Activated CD4-positive, alpha-beta T cell treated with anti-CD3 and anti-CD28 coated beads, Interleukin-2, amount 10 ng/mL, durations not matched to agents 24 days and 14 days (primary cell): ENCODE measurements at regions not wholly inside any gene's neighbourhood (a gene's known extent, or its start where the extent isn't known, plus 50 kb on each side); places are given as distances from the start of the nearest gene placed in this dataset.
A peak's percentile ranks its signal among the peaks of the same experiment; 100 is the strongest.

Experiments
- DNase-seq: peaks from one replicate; pipeline ENCODE4 v3.0.0; 2022
- H3K27ac Mint-ChIP-seq: one replicate; pipeline ENCODE4 v1.8.0; 2022; ENCODE audit warnings: mild to moderate bottlenecking, mixed read lengths
- H3K27me3 Mint-ChIP-seq: one replicate; pipeline ENCODE4 v1.8.0; 2022; ENCODE audit warnings: mixed read lengths
- H3K36me3 Mint-ChIP-seq: one replicate; pipeline ENCODE4 v1.8.0; 2022; ENCODE audit warnings: low read depth, mild to moderate bottlenecking, mixed read lengths
- H3K4me1 Mint-ChIP-seq: one replicate; pipeline ENCODE4 v1.8.0; 2021; ENCODE audit warnings: mixed read lengths
- H3K4me3 Mint-ChIP-seq: one replicate; pipeline ENCODE4 v1.8.0; 2022; ENCODE audit warnings: mild to moderate bottlenecking, moderate library complexity, mixed read lengths
- H3K9me3 Mint-ChIP-seq: one replicate; pipeline ENCODE4 v1.8.0; 2021; ENCODE audit warnings: mixed read lengths
- intact Hi-C: fragments of 100-400 bp; cut with micrococcal nuclease; formaldehyde crosslinking; loops from one replicate; pipeline ENCODE4 v1.15.1; 2023

DNA sequence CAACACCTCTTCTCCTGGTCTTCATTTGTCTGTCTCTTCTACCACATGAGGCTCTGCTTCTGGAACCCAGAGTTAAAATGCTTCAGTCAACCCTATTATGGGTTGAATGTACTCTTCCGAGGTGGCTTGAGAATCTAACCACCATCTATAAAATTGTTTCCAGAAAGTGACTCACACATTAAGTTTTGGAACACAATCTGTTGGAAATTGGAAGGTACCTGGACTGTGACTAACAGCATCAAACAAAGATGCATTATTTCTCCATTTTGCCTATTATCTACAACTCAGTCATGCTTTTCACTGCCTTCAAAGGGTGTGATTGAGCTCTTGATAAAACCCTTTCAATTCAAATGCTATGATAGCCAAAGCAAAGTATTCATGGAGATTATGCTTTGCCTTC is 499.0 kb upstream of the SEMA6D start:
- Mint-ChIP-seq H3K36me3 (no peaks in the 10 kb centered on the region), H3K27me3 (no peaks in the 10 kb centered on the region), H3K4me3 (no peak overlapping the region), H3K9me3 (no peaks in the 10 kb centered on the region), H3K27ac (no peak overlapping the region), H3K4me1 (no peaks in the 10 kb centered on the region)
- no peak for DNase-seq
- intact Hi-C loops, result no loop called here

DNA sequence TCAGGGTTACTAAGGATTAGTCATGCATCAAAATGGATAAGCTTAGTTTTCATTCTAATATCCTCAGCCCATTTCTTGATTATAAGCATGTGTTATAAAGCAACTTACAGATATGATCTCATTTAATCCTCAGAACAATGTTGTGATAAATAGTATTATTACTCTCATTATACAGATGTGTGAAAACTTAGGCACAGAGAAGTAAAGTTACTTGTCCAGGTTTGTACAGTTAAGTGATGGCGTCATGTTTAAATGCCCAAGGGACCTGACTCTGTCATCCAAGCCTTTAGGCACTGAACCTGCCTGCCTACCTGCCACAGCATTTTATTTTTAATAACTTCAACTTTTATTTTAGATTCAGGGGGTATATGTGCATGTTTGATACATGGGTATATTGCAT is 472.9 kb upstream of the SEMA6D start:
- no peak for DNase-seq
- Mint-ChIP-seq H3K4me1 (no peaks in the 10 kb centered on the region), H3K36me3 (no peaks in the 10 kb centered on the region), H3K4me3 (no peak overlapping the region), H3K27ac (no peak overlapping the region), H3K27me3 (no peaks in the 10 kb centered on the region), H3K9me3 (peaks cover 8% of the 10 kb centered on the region)
- intact Hi-C loops, result no loop called here

GRCh38 chr15:47246317-47246716 is 471.0 kb upstream of the SEMA6D start:
- DNase-seq, result no peak
- Mint-ChIP-seq H3K9me3 (peaks cover 8% of the 10 kb centered on the region), H3K36me3 (no peaks in the 10 kb centered on the region), H3K27me3 (no peaks in the 10 kb centered on the region), H3K27ac (no peak overlapping the region), H3K4me1 (no peaks in the 10 kb centered on the region), H3K4me3 (no peak overlapping the region)
- intact Hi-C loops, result no loop called here

- Mint-ChIP-seq H3K4me1 (no peaks in the 10 kb centered on the region), H3K27me3 (no peaks in the 10 kb centered on the region), H3K27ac (no peak overlapping the region), H3K9me3 (peaks cover 9% of the 10 kb centered on the region), H3K36me3 (no peaks in the 10 kb centered on the region), H3K4me3 (no peak overlapping the region)
- intact Hi-C loops, result no loop called here
- no peak for DNase-seq
Observed at GRCh38 chr15:47258521-47258920, 458.8 kb upstream of the SEMA6D start.

DNA sequence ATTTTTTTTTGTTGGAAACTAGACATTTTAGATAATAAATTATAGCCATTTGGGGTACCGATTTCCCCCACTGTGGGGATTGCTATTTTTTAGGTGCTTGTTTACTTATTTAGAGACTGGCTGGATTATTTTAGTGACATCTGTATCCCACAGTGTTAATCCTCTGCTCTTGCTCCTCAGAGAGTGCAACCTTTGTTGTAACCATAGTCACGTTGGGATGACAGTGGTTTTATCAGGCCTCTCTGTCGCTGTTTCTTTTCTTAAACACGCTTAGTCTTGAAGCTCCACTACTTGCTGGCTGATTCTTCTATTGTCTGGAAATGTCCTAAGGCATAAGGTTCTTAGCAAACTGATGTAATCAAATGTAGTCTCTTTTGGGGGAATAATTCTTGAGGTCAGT is 451.6 kb upstream of the SEMA6D start:
- Mint-ChIP-seq H3K9me3 (peaks cover 9% of the 10 kb centered on the region), H3K36me3 (no peaks in the 10 kb centered on the region), H3K4me1 (no peaks in the 10 kb centered on the region), H3K4me3 (no peak overlapping the region), H3K27me3 (no peaks in the 10 kb centered on the region), H3K27ac (no peak overlapping the region)
- no peak for DNase-seq
- intact Hi-C loops, result no loop called here

GRCh38 chr15:47266566-47266965 is 450.7 kb upstream of the SEMA6D start:
- peaks cover 9% of the 10 kb centered on the region for H3K9me3 Mint-ChIP-seq
- no peaks in the 10 kb centered on the region for H3K27me3 Mint-ChIP-seq
- H3K27ac Mint-ChIP-seq, result no peak overlapping the region
- no peaks in the 10 kb centered on the region for H3K4me1 Mint-ChIP-seq
- no peak for DNase-seq
- H3K4me3 Mint-ChIP-seq, result no peak overlapping the region
- no peaks in the 10 kb centered on the region for H3K36me3 Mint-ChIP-seq
- intact Hi-C loops, result no loop called here

DNA sequence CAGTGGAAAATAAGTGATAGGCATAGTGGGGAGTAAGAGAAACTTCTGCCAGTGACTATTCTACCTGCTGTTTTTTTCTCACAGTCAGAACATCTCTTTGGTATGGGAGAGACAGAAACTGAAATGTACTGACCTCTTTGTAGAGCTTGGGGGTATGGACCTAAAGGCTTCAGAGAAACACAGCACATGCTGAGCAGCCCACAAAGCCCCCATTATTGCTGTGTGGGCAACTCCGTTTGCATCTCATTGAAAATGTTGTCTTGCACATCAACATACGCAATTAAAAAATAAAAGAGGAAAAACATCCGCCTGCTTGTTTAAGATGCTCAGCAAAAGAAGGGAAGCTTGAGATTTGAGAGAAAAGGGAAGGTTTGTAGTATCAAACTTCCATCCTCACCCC is 443.4 kb upstream of the SEMA6D start:
- no peaks in the 10 kb centered on the region for H3K27me3 Mint-ChIP-seq
- no peak overlapping the region for H3K4me3 Mint-ChIP-seq
- DNase-seq, result no peak
- intact Hi-C loops, result no loop called here
- no peaks in the 10 kb centered on the region for H3K36me3 Mint-ChIP-seq
- no peaks in the 10 kb centered on the region for H3K4me1 Mint-ChIP-seq
- H3K9me3 Mint-ChIP-seq, result peaks cover 15% of the 10 kb centered on the region
- H3K27ac Mint-ChIP-seq, result no peak overlapping the region

DNA sequence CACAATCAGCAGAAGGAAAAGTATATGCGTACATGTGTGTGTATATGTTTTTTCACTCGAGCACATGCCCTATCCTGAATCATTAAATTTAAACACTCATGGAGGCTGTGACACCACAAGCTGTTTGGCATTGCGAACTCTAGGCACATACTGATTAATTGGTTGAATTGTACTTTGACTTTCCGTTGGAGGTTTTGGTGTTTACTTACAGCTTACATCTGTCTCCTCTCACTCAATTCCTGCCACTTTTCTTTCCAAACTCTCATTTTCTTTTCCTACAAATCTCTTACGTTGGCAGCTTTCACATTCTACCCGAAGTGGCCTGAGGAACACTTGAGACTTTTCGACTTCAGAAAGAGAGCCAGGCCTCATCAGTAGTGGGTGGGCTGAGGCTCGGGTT is 434.1 kb upstream of the SEMA6D start:
- no peak overlapping the region for H3K27ac Mint-ChIP-seq
- no peaks in the 10 kb centered on the region for H3K36me3 Mint-ChIP-seq
- intact Hi-C loops, result no loop called here
- H3K27me3 Mint-ChIP-seq, result no peaks in the 10 kb centered on the region
- H3K9me3 Mint-ChIP-seq, result peaks cover 7% of the 10 kb centered on the region
- no peak overlapping the region for H3K4me3 Mint-ChIP-seq
- DNase-seq, result no peak
- H3K4me1 Mint-ChIP-seq, result no peaks in the 10 kb centered on the region

GRCh38 chr15:47288794-47289193 is 428.5 kb upstream of the SEMA6D start:
- H3K36me3 Mint-ChIP-seq, result no peaks in the 10 kb centered on the region

DNA sequence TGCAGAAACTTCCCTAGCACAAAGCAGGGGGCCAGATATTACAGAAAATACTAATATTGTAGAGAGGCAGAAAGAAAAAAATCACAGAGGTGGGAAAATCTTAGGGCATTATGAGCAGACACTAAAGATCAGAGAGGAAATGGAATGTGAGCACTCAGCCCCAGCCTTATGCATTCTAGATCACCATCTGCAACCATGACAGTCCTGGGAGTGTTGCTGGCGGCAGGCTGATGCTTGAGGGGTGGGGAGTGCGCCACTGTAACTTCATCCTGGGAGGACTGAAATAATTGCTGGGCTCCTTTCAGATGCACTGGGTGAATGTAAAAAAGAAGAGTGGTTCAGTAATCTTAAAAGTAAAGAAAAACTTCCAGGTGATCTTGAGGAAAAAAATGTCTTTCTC is 427.6 kb upstream of the SEMA6D start:
- Mint-ChIP-seq H3K27me3 (no peaks in the 10 kb centered on the region), H3K9me3 (peaks cover 11% of the 10 kb centered on the region), H3K27ac (no peak overlapping the region), H3K36me3 (no peaks in the 10 kb centered on the region), H3K4me1 (no peaks in the 10 kb centered on the region), H3K4me3 (no peak overlapping the region)
- intact Hi-C loops, result no loop called here
- DNase-seq, result peak; percentile 0

More at GRCh38 chr15:47288794-47289193, 428.5 kb upstream of the SEMA6D start:
- Mint-ChIP-seq H3K4me1 (no peaks in the 10 kb centered on the region), H3K27ac (no peak overlapping the region), H3K27me3 (no peaks in the 10 kb centered on the region), H3K9me3 (peaks cover 11% of the 10 kb centered on the region), H3K4me3 (no peak overlapping the region)
- intact Hi-C loops, result no loop called here
- peak; percentile 6 for DNase-seq

DNA sequence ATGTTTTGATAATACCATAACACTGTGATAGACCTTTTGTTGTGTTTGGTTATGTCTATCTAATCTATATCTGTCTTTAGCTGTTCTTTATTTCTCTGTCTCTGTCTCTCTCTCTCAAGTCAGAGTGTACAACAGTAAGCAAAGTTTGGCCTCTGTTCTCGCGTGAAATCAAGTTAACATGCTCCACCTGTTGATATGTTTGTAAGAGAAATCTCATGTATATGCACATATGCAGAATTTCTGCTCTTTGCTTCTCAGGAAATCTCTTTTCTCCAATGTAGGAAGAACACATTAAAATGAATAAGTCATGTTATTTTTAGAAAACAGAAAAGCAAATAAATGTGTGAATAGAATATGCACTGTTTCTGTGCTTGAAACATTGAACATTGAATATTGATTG is 425.5 kb upstream of the SEMA6D start:
- H3K9me3 Mint-ChIP-seq, result peaks cover 11% of the 10 kb centered on the region
- no peaks in the 10 kb centered on the region for H3K36me3 Mint-ChIP-seq
- intact Hi-C loops, result no loop called here
- no peak overlapping the region for H3K27ac Mint-ChIP-seq
- H3K4me3 Mint-ChIP-seq, result no peak overlapping the region
- no peaks in the 10 kb centered on the region for H3K4me1 Mint-ChIP-seq
- no peaks in the 10 kb centered on the region for H3K27me3 Mint-ChIP-seq
- DNase-seq, result peak; percentile 0

- intact Hi-C loops, result no loop called here
- Mint-ChIP-seq H3K4me1 (no peaks in the 10 kb centered on the region), H3K36me3 (no peaks in the 10 kb centered on the region), H3K9me3 (peaks cover 9% of the 10 kb centered on the region), H3K27ac (no peak overlapping the region), H3K27me3 (no peaks in the 10 kb centered on the region), H3K4me3 (no peak overlapping the region)
- DNase-seq, result no peak
Observed at GRCh38 chr15:47292638-47293190, 424.6 kb upstream of the SEMA6D start.

DNA sequence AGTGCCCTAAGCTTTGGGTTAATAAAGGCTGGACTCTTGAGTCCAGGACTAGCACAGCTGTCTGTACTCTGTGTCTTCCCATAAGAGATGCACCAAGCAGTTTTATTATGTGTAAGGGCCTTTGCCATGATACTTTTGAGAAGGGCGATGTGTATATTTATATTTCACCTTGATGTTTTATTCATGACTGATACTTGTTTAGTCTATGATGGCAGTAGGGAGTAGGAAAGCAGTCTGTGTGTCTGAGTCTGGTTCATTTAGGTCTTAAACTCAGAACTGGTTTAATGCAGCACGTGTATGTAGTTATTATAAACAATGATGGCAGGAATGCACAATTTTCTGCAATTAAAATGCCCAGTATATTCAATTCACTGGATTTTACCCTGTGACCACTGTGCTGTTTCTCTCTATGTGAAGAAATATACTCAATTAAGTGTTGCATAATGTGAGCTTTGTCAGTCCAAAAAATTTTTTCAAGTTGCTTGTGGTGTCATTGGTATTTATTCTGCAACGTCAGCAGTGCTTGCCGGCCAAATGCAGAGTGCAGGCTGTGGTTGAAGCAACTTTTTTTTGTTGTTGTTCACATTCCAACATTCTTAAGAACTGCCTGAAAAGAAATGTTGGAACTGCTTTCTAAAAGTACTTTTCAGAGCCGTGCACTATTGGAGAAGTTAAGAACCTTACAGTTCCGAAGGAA is 423.7 kb upstream of the SEMA6D start:
- H3K4me1 Mint-ChIP-seq, result no peaks in the 10 kb centered on the region
- H3K27me3 Mint-ChIP-seq, result no peaks in the 10 kb centered on the region
- no peak overlapping the region for H3K4me3 Mint-ChIP-seq
- peak; percentile 8 for DNase-seq
- H3K36me3 Mint-ChIP-seq, result no peaks in the 10 kb centered on the region
- no peak overlapping the region for H3K27ac Mint-ChIP-seq
- intact Hi-C loops, result no loop called here
- H3K9me3 Mint-ChIP-seq, result peaks cover under 1% of the 10 kb centered on the region

- Mint-ChIP-seq H3K4me1 (no peaks in the 10 kb centered on the region), H3K9me3 (no peaks in the 10 kb centered on the region), H3K36me3 (no peaks in the 10 kb centered on the region), H3K27me3 (no peaks in the 10 kb centered on the region), H3K27ac (no peak overlapping the region), H3K4me3 (no peak overlapping the region)
- no peak for DNase-seq
- intact Hi-C loops, result no loop called here
Observed at GRCh38 chr15:47294765-47295259, 422.5 kb upstream of the SEMA6D start.

DNA sequence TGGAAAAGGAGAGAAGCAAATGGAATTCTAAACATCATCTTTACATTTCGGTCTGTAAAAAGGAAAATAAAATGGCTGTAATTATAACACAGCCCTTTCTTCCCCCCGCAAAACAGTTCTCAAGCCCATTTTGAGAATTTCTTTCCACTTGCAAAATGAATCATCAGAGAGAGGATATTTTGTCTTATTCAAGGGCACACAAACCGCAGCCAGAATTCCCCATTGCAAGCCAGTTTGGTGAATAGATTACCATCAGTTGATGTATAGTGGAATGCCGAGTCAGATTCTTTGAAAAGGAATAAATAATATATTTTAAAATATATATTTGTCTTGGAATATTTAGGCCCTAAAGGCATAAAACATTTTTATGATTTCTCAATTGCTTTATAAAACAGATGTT is 420.4 kb upstream of the SEMA6D start:
- no peaks in the 10 kb centered on the region for H3K4me1 Mint-ChIP-seq
- H3K27me3 Mint-ChIP-seq, result no peaks in the 10 kb centered on the region
- H3K9me3 Mint-ChIP-seq, result no peaks in the 10 kb centered on the region
- no peak overlapping the region for H3K4me3 Mint-ChIP-seq
- no peaks in the 10 kb centered on the region for H3K36me3 Mint-ChIP-seq
- no peak for DNase-seq
- H3K27ac Mint-ChIP-seq, result no peak overlapping the region
- intact Hi-C loops, result no loop called here
